PC-3 (cell line): ENCODE measurements at regions not wholly inside any gene's neighbourhood (a gene's known extent, or its start where the extent isn't known, plus 50 kb on each side); places are given as distances from the start of the nearest gene placed in this dataset.

ENCODE experiments used
- ATAC-seq: fragments of 200-7000 bp; cut with Tn5 transposase; 2 replicates; pipeline ENCODE4 v1.9.1; 2020; ENCODE audit warnings: mild to moderate bottlenecking, moderate library complexity
- BruUV-seq: library from RNA; stranded (reverse); fragments of 400-500 nt; replicated peaks from 2 replicates; lab custom pipeline; 2021; lab: Mats Ljungman, UMichigan
- CTCF ChIA-PET: fragments of 300-600 bp; sonication (Branson Sonifier 250); formaldehyde crosslinking; loops from one replicate; lab custom pipeline; 2022; ENCODE audit warnings: antibody characterized with exemption; lab: Charles Lee
- POLR2A ChIA-PET: fragments of 300-600 bp; sonication (Branson Sonifier 250); formaldehyde crosslinking; loops from one replicate; lab custom pipeline; 2022; ENCODE audit warnings: antibody characterized with exemption; ENCODE audit not compliant: unreplicated experiment; lab: Charles Lee
- DNase-seq: peaks from one replicate; pipeline ENCODE4 v3.0.0-alpha.2; 2015
- H2AFZ ChIP-seq: fragments of 300-600 bp; sonication (generic); 2 replicates; pipeline ENCODE4 v1.6.0; 2016; ENCODE audit warnings: antibody characterized with exemption, low read length
- H3F3A ChIP-seq: fragments of 300-600 bp; sonication (generic); one replicate; pipeline ENCODE4 v1.6.0; 2017; ENCODE audit warnings: antibody characterized with exemption, low read length, control low read depth, mild to moderate bottlenecking; ENCODE audit not compliant: unreplicated experiment
- H3K27ac ChIP-seq: fragments of 300-600 bp; sonication (generic); 2 replicates; pipeline ENCODE4 v1.5.1; 2016; ENCODE audit warnings: mild to moderate bottlenecking, low read length
- H3K27me3 ChIP-seq: fragments of 300-600 bp; sonication (generic); 2 replicates; pipeline ENCODE4 v1.6.1; 2016; ENCODE audit warnings: low read length, mixed read lengths
- H3K36me3 ChIP-seq: fragments of 300-600 bp; sonication (generic); 2 replicates; pipeline ENCODE4 v1.6.1; 2016; ENCODE audit warnings: low read depth, mixed run types, low read length, mixed read lengths
- H3K4me1 ChIP-seq: fragments of 300-600 bp; sonication (generic); 2 replicates; pipeline ENCODE4 v1.5.1; 2016; ENCODE audit warnings: low read length; ENCODE audit not compliant: insufficient read depth
- H3K4me2 ChIP-seq: fragments of 300-600 bp; sonication (generic); 2 replicates; pipeline ENCODE4 v1.6.0; 2016; ENCODE audit warnings: low read length
- H3K4me3 ChIP-seq: fragments of 300-600 bp; sonication (generic); 2 replicates; pipeline ENCODE4 v1.5.1; 2016; ENCODE audit warnings: mild to moderate bottlenecking, low read length, mixed read lengths
- H3K79me2 ChIP-seq: fragments of 300-600 bp; sonication (generic); 2 replicates; pipeline ENCODE4 v1.6.1; 2017; ENCODE audit warnings: low read length, mixed read lengths
- H3K9ac ChIP-seq: fragments of 300-600 bp; sonication (generic); 2 replicates; pipeline ENCODE4 v1.6.0; 2016; ENCODE audit warnings: mild to moderate bottlenecking, low read length
- H3K9me2 ChIP-seq: fragments of 300-600 bp; sonication (generic); replicated peaks from 2 replicates; pipeline ENCODE4 v1.6.1; 2016; ENCODE audit warnings: mixed run types, low read length, mixed read lengths
- H3K9me3 ChIP-seq: fragments of 300-600 bp; sonication (generic); 2 replicates; pipeline ENCODE4 v1.6.1; 2016; ENCODE audit warnings: low read length, mixed read lengths
- H4K20me1 ChIP-seq: fragments of 300-600 bp; sonication (generic); 2 replicates; pipeline ENCODE4 v1.6.1; 2016; ENCODE audit warnings: low read length, mixed read lengths
- CTCF ChIP-seq: fragments of 300-600 bp; sonication (generic); conservative IDR thresholded peaks from 2 replicates; pipeline ENCODE4 v1.5.1; 2017; ENCODE audit warnings: antibody characterized with exemption, low read depth, mild to moderate bottlenecking, low read length
- EZH2 ChIP-seq: fragments of 300-600 bp; sonication (generic); IDR thresholded peaks from one replicate; pipeline ENCODE4 v1.6.1; 2017; ENCODE audit warnings: antibody characterized with exemption, mild to moderate bottlenecking, low read length; ENCODE audit not compliant: unreplicated experiment
- EZH2phosphoT487 ChIP-seq: fragments of 300-600 bp; sonication (generic); IDR thresholded peaks from 2 replicates; pipeline ENCODE4 v1.6.1; 2018; ENCODE audit warnings: mild to moderate bottlenecking, antibody characterized with exemption, low read length, borderline replicate concordance
- intact Hi-C: fragments of 100-400 bp; cut with micrococcal nuclease; formaldehyde crosslinking; loops from 2 replicates; pipeline ENCODE4 v1.9.0; 2023

GRCh38 chr10:121057269-121057668, 206.1 kb downstream of the WDR11 start:
- Histone ChIP-seq H3K36me3 (no peaks in the 10 kb centered on the region), H2AFZ (no peak overlapping the region), H3K9ac (no peak overlapping the region), H3K4me2 (no peak overlapping the region), H3K4me3 (no peak overlapping the region), H3K9me2 (no peaks in the 10 kb centered on the region), H3K27ac (no peak overlapping the region), H3K4me1 (no peaks in the 10 kb centered on the region), H3F3A (no peaks in the 10 kb centered on the region), H3K27me3 (peaks cover 8% of the 10 kb centered on the region; the same call in 1 of the 2 replicates), H3K9me3 (no peaks in the 10 kb centered on the region), H3K79me2 (no peaks in the 10 kb centered on the region), H4K20me1 (no peaks in the 10 kb centered on the region)
- intact Hi-C loops, result no loop called here
- ChIA-PET POLR2A (no interaction called here), CTCF (no interaction called here)
- no TSS peak for BruUV-seq
- no peak for TF ChIP-seq EZH2
- no peak for ATAC-seq
- no peak for DNase-seq

- H2AFZ ChIP-seq, result no peak overlapping the region
- H3K36me3 ChIP-seq, result no peaks in the 10 kb centered on the region
- H4K20me1 ChIP-seq, result no peaks in the 10 kb centered on the region
- POLR2A ChIA-PET, result no interaction called here
- no peak overlapping the region for H3K4me3 ChIP-seq
- peaks cover 8% of the 10 kb centered on the region; the same call in 1 of the 2 replicates for H3K27me3 ChIP-seq
- H3F3A ChIP-seq, result no peaks in the 10 kb centered on the region
- TF ChIP-seq EZH2phosphoT487 (no peak), CTCF (no peak), EZH2 (no peak)
- H3K27ac ChIP-seq, result no peak overlapping the region
- CTCF ChIA-PET, result no interaction called here
- no peaks in the 10 kb centered on the region for H3K4me1 ChIP-seq
- no peak overlapping the region for H3K9ac ChIP-seq
- H3K4me2 ChIP-seq, result no peak overlapping the region
- ATAC-seq (no peak), DNase-seq (no peak)
- no TSS peak for BruUV-seq
- H3K9me3 ChIP-seq, result no peaks in the 10 kb centered on the region
- H3K79me2 ChIP-seq, result no peaks in the 10 kb centered on the region
- intact Hi-C loops, result no loop called here
- no peaks in the 10 kb centered on the region for H3K9me2 ChIP-seq
Measured at GRCh38 chr10:121058082-121058481, 206.9 kb downstream of the WDR11 start.

- H2AFZ ChIP-seq, result no peak overlapping the region
- H3K9me2 ChIP-seq, result no peaks in the 10 kb centered on the region
- CTCF ChIA-PET, result no interaction called here
- H3K79me2 ChIP-seq, result no peaks in the 10 kb centered on the region
- H3K9ac ChIP-seq, result no peak overlapping the region
- H3K27me3 ChIP-seq, result peaks cover 8% of the 10 kb centered on the region; the same call in 1 of the 2 replicates
- H3F3A ChIP-seq, result no peaks in the 10 kb centered on the region
- H3K36me3 ChIP-seq, result no peaks in the 10 kb centered on the region
- ATAC-seq (no peak), DNase-seq (no peak)
- H3K27ac ChIP-seq, result no peak overlapping the region
- no peak for TF ChIP-seq CTCF
- TF ChIP-seq EZH2phosphoT487, result no peak
- TF ChIP-seq EZH2, result no peak
- no peak overlapping the region for H3K4me2 ChIP-seq
- H3K9me3 ChIP-seq, result no peaks in the 10 kb centered on the region
- no peaks in the 10 kb centered on the region for H4K20me1 ChIP-seq
- no peaks in the 10 kb centered on the region for H3K4me1 ChIP-seq
- no TSS peak for BruUV-seq
- no peak overlapping the region for H3K4me3 ChIP-seq
- POLR2A ChIA-PET, result no interaction called here
- intact Hi-C loops, result no loop called here
Measured at GRCh38 chr10:121059351-121059750, 208.2 kb downstream of the WDR11 start.
